GM21526 (cell line): ENCODE measurements at regions not wholly inside any gene's neighbourhood (a gene's known extent, or its start where the extent isn't known, plus 50 kb on each side); places are given as distances from the start of the nearest gene placed in this dataset.

ENCODE experiments used
- ATAC-seq: cut with Tn5 transposase; IDR thresholded peaks from one replicate; pipeline ENCODE4 v1.9.1; 2021; ENCODE audit warnings: moderate library complexity; ENCODE audit not compliant: unreplicated experiment, low FRiP score

DNA sequence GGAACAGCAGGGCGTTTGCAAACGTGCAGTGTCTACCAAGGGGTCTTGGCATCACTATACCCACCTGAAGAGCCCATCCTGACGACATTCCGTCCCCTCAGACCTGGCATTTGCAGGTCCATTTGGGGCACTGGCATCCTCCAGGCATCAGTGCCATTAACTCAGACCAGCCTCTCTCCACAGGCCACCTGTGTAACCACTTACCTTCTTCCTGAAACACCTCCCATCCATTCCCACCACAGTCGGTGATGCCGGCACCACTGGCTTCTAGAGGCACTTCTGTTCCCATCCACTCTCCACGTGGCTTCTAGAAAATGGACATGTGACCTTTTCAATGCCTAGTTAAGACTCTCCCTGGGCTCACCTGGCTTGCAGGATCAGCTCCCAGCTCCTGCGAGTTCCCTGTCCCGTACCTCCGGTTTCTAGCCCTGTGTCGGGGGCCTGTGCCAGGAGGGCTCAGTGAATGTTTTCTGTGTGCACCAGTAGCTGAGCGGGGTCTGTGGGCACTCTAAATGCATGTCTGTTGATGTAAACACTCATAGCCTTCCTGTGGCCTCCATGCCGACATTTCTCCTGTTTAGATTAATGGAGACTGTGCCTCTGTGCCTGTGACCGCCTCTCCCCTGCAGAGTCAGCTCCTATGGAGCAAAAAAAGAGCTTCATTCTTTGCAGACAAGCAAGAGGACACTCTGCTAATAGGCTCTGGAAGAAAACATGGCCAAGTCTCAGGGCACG, 458.0 kb upstream of the HS6ST1 start:
- ATAC-seq = no peak

DNA sequence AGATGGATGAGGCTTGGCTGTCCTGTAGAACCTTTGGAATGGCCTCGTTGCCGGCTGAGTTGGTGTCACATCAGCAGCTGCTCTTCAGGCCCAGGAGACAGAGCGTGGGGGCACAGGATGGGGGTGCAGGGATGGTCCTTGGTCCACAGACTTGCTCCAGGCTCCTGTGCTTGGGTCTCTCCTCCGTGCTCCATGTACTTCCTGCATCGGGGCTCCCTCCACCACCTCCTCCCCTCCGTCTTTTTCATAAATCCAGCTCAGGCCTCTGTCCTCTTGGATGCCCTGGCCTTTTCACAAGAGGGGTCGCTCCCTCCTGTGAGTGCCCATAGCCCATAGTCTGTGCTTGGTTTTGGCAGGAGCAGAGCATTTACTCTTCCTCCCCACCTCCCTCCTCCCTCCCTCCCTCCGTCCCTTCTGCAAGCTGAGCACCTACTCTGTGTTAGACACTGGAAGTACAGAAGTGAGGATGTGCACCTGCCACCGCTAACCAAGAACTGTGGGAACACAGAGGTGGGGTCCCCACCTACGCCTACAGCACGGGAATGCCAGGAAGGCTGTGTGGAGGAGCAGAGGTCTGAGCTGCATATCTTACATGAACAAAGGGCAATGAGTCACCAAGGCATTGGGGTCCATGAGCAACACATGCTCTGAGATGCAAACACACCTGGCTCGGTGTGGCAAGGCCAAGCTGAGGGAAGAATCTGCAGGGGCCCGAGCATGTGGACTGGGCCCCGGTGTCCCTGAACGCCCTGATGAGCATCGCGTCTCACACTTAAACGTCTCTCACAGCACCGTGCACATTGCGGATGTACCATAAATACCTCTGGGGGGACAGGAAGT, 458.7 kb upstream of the HS6ST1 start:
- ATAC-seq = no peak

GRCh38 chr2:128778843-128779242, 460.2 kb upstream of the HS6ST1 start:
- ATAC-seq = no peak

DNA sequence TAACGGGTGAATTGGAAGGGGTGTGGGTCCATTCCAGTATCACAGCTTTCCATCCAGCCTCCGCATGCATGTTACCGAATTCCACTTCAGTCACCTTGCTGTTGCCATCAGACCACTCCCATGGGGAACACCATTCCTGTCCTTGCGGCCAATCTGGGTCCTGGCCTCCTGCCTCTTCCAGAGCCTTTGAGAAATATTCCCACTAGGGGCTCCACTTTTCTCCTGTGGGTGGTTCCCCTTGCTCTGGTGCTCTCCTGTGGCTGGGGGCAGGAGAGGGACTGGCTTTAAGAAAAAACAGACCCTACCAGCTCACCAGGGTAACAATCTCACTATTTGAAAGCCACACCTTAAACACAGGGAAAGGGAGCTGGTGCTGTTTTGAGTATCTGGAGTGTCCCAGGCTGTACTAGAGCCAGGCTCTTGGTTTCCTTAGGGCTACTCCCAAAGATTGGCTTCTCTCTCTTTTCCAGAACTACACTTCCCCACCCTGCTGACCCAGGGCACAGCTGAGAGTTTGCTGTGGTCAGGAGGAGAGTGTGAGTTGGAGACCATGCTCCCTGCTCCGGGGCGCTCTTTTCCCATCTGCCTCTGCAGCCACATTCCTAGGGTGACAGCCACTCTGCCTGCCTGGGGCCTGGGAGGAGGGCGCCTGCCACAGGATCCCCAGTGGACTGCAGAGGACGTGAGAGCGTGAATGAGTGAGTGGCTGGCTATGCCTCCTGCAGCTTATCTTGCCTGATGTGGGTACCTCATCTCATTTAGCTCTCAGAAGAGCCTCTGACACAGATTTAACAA, 460.8 kb upstream of the HS6ST1 start:
- no peak for ATAC-seq

GRCh38 chr2:128780434-128781080, 461.9 kb upstream of the HS6ST1 start:
- no peak for ATAC-seq

DNA sequence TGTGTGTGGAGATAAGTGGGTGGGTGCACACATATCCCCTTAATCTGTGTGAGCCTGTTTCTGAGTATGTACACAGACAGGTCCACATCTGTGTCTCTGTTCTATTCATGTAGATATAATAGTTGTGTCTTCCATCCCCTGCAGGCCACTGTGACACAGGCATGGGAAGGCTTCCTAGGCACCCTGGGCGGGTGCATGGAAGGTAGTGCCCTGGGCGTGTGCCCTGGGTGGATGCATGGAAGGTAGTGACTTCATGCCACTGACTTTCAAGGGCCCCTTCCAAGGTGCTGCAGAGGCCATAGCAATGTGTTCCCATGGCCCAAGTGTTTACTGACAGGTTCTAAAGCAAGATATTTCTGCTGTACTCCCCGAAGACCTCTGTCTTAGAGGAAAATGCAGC, 462.5 kb upstream of the HS6ST1 start:
- ATAC-seq = no peak

- no peak for ATAC-seq
These were observed 463.1 kb upstream of the HS6ST1 start for GRCh38 chr2:128781585-128782385.

DNA sequence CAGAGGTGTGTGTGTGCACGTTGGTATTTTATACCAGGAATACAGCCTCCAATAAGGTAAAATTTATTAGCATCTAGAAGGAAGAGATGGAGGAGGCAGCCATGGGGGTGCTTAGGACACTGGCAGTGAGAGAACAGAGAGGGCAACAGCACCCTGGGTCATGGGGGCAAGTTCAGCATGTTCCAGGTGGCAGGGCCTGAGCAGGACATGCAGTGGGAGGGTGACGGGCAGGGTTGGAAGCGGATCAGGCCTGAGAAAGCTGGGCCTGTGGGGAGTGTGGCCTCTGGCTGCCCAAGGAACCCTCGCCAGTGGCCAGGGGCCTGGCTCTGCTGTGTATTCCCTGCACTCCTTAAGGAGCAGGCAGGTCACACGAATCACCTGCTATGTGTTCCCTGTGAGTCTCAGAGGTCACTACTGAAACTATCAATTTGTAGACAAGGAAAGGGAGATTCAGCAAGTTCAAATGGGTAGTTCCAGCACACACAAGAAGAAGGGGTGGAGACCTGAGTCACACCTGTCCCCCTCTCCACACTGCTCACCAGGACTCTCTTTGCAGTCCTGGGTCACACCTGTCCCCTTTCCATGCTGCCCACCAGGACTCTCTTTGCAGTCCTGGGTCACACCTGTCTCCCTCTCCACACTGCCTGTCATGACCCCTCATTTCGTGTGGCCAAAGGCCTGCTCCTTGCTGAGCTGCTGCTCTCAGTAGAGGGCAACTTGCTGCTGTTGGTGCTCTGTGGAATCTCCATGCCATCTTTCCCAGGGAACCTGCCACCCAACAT, 463.9 kb upstream of the HS6ST1 start:
- no peak for ATAC-seq

GRCh38 chr2:128783193-128783671, 464.6 kb upstream of the HS6ST1 start:
- ATAC-seq = no peak

GRCh38 chr2:128783896-128784295, 465.2 kb upstream of the HS6ST1 start:
- ATAC-seq = no peak

DNA sequence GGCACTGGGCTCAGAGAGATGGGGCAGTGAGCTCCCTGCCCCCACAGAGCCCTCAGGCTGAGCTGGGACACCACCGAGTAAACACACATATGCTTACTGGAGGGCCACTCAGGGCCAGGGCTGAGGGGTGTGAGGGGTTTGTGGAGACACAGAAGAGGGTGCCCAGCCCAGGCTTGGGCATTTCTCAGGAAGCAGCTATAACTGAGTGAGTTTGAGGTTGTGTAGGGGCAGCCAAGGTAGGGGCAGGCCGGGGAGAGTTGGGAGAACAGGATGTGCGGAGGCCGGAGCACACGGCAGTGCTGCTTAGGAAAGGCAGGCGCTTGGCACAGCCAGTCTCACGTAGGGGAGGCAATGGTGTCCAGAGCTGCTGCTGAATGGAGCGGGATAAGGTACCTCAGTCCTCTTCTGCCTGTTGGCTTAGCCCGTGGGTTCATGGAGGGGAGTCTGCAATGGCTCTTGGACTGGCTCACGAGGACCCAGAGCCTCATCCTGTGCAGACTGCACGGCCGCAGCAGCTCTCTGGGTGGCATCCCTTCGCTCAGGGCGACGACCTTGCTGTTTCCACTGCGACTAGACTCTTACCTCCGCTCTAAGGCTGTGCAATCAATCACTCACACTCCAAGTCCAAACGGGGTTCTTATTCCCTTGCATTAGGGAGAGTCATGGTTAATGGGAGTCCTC, 466.1 kb upstream of the HS6ST1 start:
- no peak for ATAC-seq

- ATAC-seq = no peak
These were observed 467.6 kb upstream of the HS6ST1 start for GRCh38 chr2:128786316-128786715.

DNA sequence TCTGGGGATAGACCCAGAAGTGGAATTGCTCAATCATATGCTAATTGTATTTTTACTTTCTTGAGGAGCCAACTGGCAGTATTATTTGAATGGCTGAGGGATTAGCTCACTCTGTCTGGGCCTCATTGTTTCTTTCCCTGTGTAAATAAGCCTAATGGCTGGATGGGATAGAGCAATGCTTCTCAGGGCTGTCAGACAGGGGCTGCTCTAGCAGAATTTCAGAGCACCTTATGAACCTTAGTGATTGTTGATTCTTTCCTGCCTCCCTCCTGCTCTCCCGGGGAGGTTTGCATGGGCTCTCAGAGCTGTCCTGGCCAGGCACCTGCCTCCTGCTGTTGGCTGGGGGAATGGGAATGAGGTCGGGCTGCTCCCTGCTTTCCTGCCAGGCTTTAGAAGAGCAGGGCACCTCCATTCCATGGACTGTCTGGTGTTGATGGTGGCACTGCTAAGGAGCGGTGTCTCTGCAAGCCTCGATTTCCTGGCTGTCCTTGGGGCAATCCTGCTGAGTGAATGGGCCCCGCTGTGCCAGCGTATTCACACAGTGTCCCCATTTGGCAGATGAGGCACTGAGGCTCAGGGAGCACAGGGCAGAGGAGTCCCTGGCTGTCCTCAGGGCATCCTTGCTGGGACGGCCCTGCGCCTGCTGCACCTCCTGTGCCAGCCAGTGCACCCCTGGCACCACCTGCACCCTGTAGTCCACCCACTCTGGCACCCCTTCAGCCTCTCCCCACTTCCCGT, 468.2 kb upstream of the HS6ST1 start:
- no peak for ATAC-seq

DNA sequence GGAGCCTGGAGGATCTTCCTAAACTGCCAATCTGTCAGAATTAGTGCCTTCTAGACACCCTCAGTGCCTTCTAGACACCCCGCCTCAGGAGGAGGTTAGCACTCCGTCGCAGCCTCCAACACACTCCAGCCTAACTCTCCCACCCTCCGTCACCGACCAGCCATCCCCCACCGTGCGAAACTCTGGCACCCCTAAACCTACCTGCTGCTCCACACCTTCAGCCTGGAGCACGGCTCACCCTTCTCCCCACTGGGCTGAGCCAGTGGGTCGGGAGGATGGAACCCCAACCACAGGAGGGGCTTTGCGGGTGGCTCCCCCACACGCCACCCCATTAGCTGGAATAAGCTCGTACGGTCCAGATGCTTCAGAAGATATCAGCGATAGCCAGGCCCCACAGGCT, 468.9 kb upstream of the HS6ST1 start:
- ATAC-seq = no peak

DNA sequence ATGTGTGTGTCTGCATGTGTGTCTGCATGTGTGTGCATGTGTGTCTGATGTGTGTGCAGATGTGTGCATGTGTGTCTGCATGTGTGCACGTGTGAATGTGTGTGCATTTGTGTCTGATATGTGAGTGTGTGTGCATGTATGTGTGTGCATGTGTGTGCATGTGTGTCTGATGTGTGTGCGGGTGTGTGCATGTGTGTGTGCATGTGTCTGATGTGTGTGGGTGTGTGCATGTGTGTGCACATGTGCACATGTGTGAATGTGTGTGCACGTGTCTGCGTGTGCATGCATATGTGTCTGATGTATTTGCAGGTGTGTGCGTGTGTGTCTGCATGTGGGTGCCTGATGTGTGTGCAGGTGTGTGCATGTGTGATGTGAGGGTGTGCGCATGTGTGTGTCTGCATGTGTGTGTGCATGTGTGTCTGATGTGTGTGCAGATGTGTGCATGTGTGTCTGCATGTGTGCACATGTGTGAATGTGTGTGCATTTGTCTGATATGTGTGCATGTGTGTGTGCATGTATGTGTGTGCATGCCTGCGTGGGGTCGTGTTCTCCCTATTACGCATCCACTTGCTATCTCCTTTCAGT, 470.1 kb upstream of the HS6ST1 start:
- no peak for ATAC-seq

GRCh38 chr2:128789221-128789620, 470.6 kb upstream of the HS6ST1 start:
- ATAC-seq = no peak

DNA sequence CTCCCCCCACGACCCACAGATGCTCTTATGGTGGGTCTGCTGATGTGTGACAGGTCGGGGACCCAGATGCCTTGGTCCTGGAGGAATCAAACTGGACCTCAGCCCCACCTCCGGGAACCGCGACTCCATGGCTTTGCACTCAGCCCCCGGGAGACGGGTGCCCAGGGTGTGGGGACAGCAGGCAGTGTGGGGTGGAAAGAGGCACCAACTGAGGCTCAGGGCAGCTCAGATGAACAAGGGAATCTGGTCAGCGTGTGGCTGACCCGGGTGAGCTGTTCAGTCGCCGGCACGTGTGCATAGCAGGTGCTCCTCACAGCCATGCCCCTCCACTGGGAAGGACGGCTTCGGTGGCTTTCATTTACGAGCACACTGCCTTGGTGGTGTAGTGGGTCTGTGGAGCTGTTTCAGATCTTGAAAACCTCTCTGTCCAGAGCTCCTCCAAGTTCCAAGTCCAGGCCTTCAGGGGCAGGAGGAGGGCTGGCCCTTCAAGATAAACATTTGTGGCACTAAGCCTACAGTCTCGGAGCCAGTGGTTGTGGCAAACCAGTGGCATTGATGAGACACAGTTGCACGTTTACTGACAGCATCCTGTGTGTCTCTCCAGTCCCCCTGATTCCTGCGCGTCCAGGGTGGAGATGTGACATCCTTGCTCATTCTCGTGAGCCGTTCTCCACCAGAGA, 471.2 kb upstream of the HS6ST1 start:
- no peak for ATAC-seq
